GM19238 (cell line): ENCODE measurements at regions not wholly inside any gene's neighbourhood (a gene's known extent, or its start where the extent isn't known, plus 50 kb on each side); places are given as distances from the start of the nearest gene placed in this dataset.

ENCODE experiments used
- DNase-seq: peaks from one replicate; pipeline ENCODE4 v3.0.0; 2011; ENCODE audit warnings: low spot score; ENCODE audit not compliant: insufficient read length

- DNase-seq, result no peak
Measured at GRCh38 chr15:47493357-47494247, 223.7 kb upstream of the SEMA6D start.

- no peak for DNase-seq
Measured at GRCh38 chr15:47496343-47497185, 220.7 kb upstream of the SEMA6D start.

GRCh38 chr15:47500842-47501241, 216.5 kb upstream of the SEMA6D start:
- DNase-seq, result no peak

- DNase-seq, result no peak
Measured at GRCh38 chr15:47502041-47502440, 215.3 kb upstream of the SEMA6D start.

- no peak for DNase-seq
Measured at GRCh38 chr15:47503876-47504275, 213.4 kb upstream of the SEMA6D start.

GRCh38 chr15:47504624-47505256, 212.6 kb upstream of the SEMA6D start:
- no peak for DNase-seq

GRCh38 chr15:47505712-47506328, 211.5 kb upstream of the SEMA6D start:
- DNase-seq, result no peak

- DNase-seq, result no peak
Measured at GRCh38 chr15:47506329-47507100, 210.8 kb upstream of the SEMA6D start.

GRCh38 chr15:47507221-47507985, 209.9 kb upstream of the SEMA6D start:
- DNase-seq, result no peak

- no peak for DNase-seq
Measured at GRCh38 chr15:47511261-47511660, 206.0 kb upstream of the SEMA6D start.

GRCh38 chr15:47513471-47513870, 203.8 kb upstream of the SEMA6D start:
- no peak for DNase-seq

- DNase-seq, result no peak
Measured at GRCh38 chr15:47514200-47514652, 203.1 kb upstream of the SEMA6D start.

- no peak for DNase-seq
Measured at GRCh38 chr15:47516558-47516957, 200.7 kb upstream of the SEMA6D start.

GRCh38 chr15:47516972-47517371, 200.3 kb upstream of the SEMA6D start:
- DNase-seq, result no peak

- DNase-seq, result no peak
Measured at GRCh38 chr15:47517737-47518136, 199.6 kb upstream of the SEMA6D start.

GRCh38 chr15:47523681-47524475, 193.4 kb upstream of the SEMA6D start:
- DNase-seq, result no peak

GRCh38 chr15:47529241-47529640, 188.1 kb upstream of the SEMA6D start:
- DNase-seq, result no peak

GRCh38 chr15:47534673-47535072, 182.6 kb upstream of the SEMA6D start:
- DNase-seq, result no peak

GRCh38 chr15:47541562-47541961, 175.7 kb upstream of the SEMA6D start:
- no peak for DNase-seq
